Hepatocyte (in vitro differentiated cells): ENCODE measurements at regions not wholly inside any gene's neighbourhood (a gene's known extent, or its start where the extent isn't known, plus 50 kb on each side); places are given as distances from the start of the nearest gene placed in this dataset.

Experiments used
- EZH2 ChIP-seq: fragments of 200-600 bp; sonication (generic); IDR thresholded peaks from 2 replicates; pipeline ENCODE4 v1.6.1; 2016; ENCODE audit warnings: antibody characterized with exemption, mild to moderate bottlenecking, borderline replicate concordance
- EZH2phosphoT487 ChIP-seq: fragments of 200-600 bp; sonication (generic); IDR thresholded peaks from one replicate; pipeline ENCODE4 v1.6.1; 2018; ENCODE audit warnings: antibody characterized with exemption, mild to moderate bottlenecking, low read depth, moderate library complexity; ENCODE audit not compliant: unreplicated experiment, severe bottlenecking
- TF ChIP-seq, protein P1 (sequence below): fragments of 200-600 bp; sonication (generic); IDR thresholded peaks from 2 replicates; pipeline ENCODE4 v1.5.1; 2016; ENCODE audit warnings: antibody characterized with exemption, mild to moderate bottlenecking; ENCODE audit not compliant: poor library complexity

DNA sequence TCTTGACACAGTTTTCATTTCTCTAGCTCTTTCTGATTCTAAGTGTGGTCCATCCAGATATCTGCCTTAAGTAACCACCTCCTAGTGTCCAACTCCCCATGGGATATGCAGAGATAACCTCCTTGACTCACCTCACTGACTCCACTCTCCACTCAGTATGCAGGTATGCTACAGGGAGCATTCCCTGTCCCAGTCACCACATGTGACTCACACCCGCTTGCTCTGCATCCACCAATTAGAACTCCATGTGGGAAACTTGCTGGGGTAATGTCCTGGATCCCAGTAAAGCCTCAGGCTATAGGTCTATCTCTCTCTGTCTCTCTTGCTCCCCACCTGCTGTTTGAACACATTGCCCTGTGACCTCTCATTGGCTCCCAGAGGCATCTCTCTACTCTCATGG, 563.9 kb downstream of the HTR1A start:
- TF ChIP-seq EZH2, result no peak
- TF ChIP-seq, protein P1, sequence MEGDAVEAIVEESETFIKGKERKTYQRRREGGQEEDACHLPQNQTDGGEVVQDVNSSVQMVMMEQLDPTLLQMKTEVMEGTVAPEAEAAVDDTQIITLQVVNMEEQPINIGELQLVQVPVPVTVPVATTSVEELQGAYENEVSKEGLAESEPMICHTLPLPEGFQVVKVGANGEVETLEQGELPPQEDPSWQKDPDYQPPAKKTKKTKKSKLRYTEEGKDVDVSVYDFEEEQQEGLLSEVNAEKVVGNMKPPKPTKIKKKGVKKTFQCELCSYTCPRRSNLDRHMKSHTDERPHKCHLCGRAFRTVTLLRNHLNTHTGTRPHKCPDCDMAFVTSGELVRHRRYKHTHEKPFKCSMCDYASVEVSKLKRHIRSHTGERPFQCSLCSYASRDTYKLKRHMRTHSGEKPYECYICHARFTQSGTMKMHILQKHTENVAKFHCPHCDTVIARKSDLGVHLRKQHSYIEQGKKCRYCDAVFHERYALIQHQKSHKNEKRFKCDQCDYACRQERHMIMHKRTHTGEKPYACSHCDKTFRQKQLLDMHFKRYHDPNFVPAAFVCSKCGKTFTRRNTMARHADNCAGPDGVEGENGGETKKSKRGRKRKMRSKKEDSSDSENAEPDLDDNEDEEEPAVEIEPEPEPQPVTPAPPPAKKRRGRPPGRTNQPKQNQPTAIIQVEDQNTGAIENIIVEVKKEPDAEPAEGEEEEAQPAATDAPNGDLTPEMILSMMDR, result no peak
- TF ChIP-seq EZH2phosphoT487, result no peak
